ENCODE measurements at regions not wholly inside any gene's neighbourhood (a gene's known extent, or its start where the extent isn't known, plus 50 kb on each side); places are given as distances from the start of the nearest gene placed in this dataset.

DNA sequence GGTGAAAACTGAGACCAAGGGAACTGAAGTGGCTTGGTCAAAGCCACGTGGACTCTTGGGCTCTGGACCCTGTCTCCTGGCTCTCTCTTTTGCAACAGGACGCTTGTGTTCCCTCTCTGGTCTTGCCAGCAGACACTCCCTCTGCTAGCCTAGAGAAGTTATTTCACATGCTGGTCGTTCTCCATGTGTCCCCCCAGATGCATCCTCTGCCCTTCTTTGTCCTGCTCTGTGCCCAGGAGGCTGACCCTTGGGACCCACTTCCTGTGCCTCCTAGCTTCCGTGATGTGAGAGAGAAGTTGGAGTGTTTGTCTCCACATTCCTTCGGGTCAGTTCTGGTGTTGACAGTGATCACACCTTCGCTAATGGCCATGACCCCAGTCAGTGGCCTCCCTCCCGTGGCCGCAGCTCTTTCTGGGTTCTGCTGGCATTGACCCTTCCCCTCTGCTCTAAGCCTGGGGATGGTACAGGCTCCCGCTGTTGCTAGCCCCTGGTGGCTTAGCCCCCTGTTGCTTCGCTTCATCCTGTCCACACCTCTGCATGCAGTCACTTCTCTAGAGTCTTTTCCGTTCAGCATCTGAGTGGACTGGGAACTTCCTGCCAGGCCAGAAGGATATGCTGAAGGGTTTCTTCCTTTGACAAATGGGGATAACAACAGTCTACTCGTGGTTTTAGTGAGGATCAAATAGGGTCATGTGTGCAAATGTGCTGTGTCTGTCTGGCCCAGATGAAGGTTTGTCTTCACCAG, 70.1 kb upstream of the BMP2 start (continued):
- TF ChIP-seq, protein P1, sequence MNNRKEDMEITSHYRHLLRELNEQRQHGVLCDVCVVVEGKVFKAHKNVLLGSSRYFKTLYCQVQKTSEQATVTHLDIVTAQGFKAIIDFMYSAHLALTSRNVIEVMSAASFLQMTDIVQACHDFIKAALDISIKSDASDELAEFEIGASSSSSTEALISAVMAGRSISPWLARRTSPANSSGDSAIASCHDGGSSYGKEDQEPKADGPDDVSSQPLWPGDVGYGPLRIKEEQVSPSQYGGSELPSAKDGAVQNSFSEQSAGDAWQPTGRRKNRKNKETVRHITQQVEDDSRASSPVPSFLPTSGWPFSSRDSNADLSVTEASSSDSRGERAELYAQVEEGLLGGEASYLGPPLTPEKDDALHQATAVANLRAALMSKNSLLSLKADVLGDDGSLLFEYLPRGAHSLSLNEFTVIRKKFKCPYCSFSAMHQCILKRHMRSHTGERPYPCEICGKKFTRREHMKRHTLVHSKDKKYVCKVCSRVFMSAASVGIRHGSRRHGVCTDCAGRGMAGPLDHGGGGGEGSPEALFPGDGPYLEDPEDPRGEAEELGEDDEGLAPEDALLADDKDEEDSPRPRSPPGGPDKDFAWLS (CRISPR knock-in tag; IDR thresholded peaks at IDR 0.05; ENCODE audit: borderline replicate concordance), result no peak
- TF ChIP-seq ZFP36L2 (CRISPR knock-in tag; IDR thresholded peaks at IDR 0.05) (no peak), ZNF891 (CRISPR knock-in tag; IDR thresholded peaks at IDR 0.05) (no peak), ZNF562 (CRISPR knock-in tag; IDR thresholded peaks at IDR 0.05; ENCODE audit: borderline replicate concordance) (no peak), HMG20B (CRISPR knock-in tag; conservative IDR thresholded peaks at IDR 0.05) (no peak), ZNF878 (CRISPR knock-in tag; IDR thresholded peaks at IDR 0.05) (peak; percentile 76; the same call in 1 of the 2 replicates), TAF1 (CRISPR knock-in tag; IDR thresholded peaks at IDR 0.05) (no peak), ZFP62 (CRISPR knock-in tag; IDR thresholded peaks at IDR 0.05) (no peak), ASH2L (IDR thresholded peaks at IDR 0.05; ENCODE audit: insufficient read length, low read depth, low read length) (no peak), SALL2 (CRISPR knock-in tag; IDR thresholded peaks at IDR 0.05) (no peak), SIX1 (CRISPR knock-in tag; IDR thresholded peaks at IDR 0.05; ENCODE audit: borderline replicate concordance) (no peak), ZNF781 (CRISPR knock-in tag; IDR thresholded peaks at IDR 0.05; ENCODE audit: borderline replicate concordance, not compliant biosample characterization) (no peak), ZKSCAN8 (CRISPR knock-in tag; IDR thresholded peaks at IDR 0.05; ENCODE audit: borderline replicate concordance) (no peak), KDM1A (CRISPR knock-in tag; IDR thresholded peaks at IDR 0.05) (no peak), SRSF1 (optimal IDR thresholded peaks at IDR 0.05; ENCODE audit: low read depth, low read length) (no peak), RORA (CRISPR knock-in tag; IDR thresholded peaks at IDR 0.05) (no peak), ZNF724P (CRISPR knock-in tag; IDR thresholded peaks at IDR 0.05; ENCODE audit: borderline replicate concordance) (peak; percentile 65), ZFAT (CRISPR knock-in tag; conservative IDR thresholded peaks at IDR 0.05) (no peak), UBTF (CRISPR knock-in tag; IDR thresholded peaks at IDR 0.05) (0 out of 2 replicates have a peak, but pooled peaks have one; percentile 20), ZNF331 (CRISPR knock-in tag; IDR thresholded peaks at IDR 0.05) (no peak), NFKBIZ (CRISPR knock-in tag; IDR thresholded peaks at IDR 0.05) (no peak), HOXD1 (CRISPR knock-in tag; IDR thresholded peaks at IDR 0.05) (no peak), GLI4 (CRISPR knock-in tag; IDR thresholded peaks at IDR 0.05; ENCODE audit: borderline replicate concordance) (0 out of 2 replicates have a peak, but pooled peaks have one; percentile 35), ZNF34 (CRISPR knock-in tag; IDR thresholded peaks at IDR 0.05; ENCODE audit: borderline replicate concordance) (no peak)
- TF ChIP-seq, protein P2, sequence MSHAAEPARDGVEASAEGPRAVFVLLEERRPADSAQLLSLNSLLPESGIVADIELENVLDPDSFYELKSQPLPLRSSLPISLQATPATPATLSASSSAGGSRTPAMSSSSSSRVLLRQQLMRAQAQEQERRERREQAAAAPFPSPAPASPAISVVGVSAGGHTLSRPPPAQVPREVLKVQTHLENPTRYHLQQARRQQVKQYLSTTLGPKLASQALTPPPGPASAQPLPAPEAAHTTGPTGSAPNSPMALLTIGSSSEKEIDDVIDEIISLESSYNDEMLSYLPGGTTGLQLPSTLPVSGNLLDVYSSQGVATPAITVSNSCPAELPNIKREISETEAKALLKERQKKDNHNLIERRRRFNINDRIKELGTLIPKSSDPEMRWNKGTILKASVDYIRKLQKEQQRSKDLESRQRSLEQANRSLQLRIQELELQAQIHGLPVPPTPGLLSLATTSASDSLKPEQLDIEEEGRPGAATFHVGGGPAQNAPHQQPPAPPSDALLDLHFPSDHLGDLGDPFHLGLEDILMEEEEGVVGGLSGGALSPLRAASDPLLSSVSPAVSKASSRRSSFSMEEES (CRISPR knock-in tag; IDR thresholded peaks at IDR 0.05), result peak; percentile 26; the same call in 1 of the 2 replicates
